ENCODE measurements at regions not wholly inside any gene's neighbourhood (a gene's known extent, or its start where the extent isn't known, plus 50 kb on each side); places are given as distances from the start of the nearest gene placed in this dataset.
"Not testable (repeated sequence)": the region's sequence is repeated elsewhere in the genome, so short reads cannot be mapped to it uniquely, and the experiment has no call there.

GRCh38 chr13:59247171-59247570 lies 916.6 kb downstream of the DIAPH3 start:
- DNase-seq (ENCODE audit: low read depth): no peak

GRCh38 chr13:59250336-59251189 lies 913.2 kb downstream of the DIAPH3 start:
- no peak for DNase-seq (ENCODE audit: low read depth)

- DNase-seq (ENCODE audit: low read depth): no peak
Measured at GRCh38 chr13:59259165-59260000, 904.3 kb downstream of the DIAPH3 start.

GRCh38 chr13:59261928-59262488 lies 901.7 kb downstream of the DIAPH3 start:
- DNase-seq (ENCODE audit: low read depth): no peak

- DNase-seq (ENCODE audit: low read depth): no peak
Measured at GRCh38 chr13:59263531-59263930, 900.2 kb downstream of the DIAPH3 start.

- DNase-seq (ENCODE audit: low read depth): no peak
Measured at GRCh38 chr13:59266478-59267063, 897.2 kb downstream of the DIAPH3 start.

- no peak for DNase-seq (ENCODE audit: low read depth)
Measured at GRCh38 chr13:59269476-59269875, 894.3 kb downstream of the DIAPH3 start.

GRCh38 chr13:59270327-59270726 lies 893.4 kb downstream of the DIAPH3 start:
- DNase-seq (ENCODE audit: low read depth): no peak

- no peak for DNase-seq (ENCODE audit: low read depth)
Measured at GRCh38 chr13:59274958-59275727, 888.6 kb downstream of the DIAPH3 start.

- no peak for DNase-seq (ENCODE audit: low read depth)
Measured at GRCh38 chr13:59276436-59276835, 887.3 kb downstream of the DIAPH3 start.

GRCh38 chr13:59277106-59277505 lies 886.6 kb downstream of the DIAPH3 start:
- no peak for DNase-seq (ENCODE audit: low read depth)

- no peak for DNase-seq (ENCODE audit: low read depth)
Measured at GRCh38 chr13:59279028-59279427, 884.7 kb downstream of the DIAPH3 start.

GRCh38 chr13:59279576-59279975 lies 884.2 kb downstream of the DIAPH3 start:
- DNase-seq (ENCODE audit: low read depth): no peak

- no peak for DNase-seq (ENCODE audit: low read depth)
Measured at GRCh38 chr13:59280297-59280696, 883.4 kb downstream of the DIAPH3 start.

GRCh38 chr13:59281453-59281852 lies 882.3 kb downstream of the DIAPH3 start:
- no peak for DNase-seq (ENCODE audit: low read depth)

- DNase-seq (ENCODE audit: low read depth): not testable (repeated sequence)
Measured at GRCh38 chr13:59292240-59292639, 871.5 kb downstream of the DIAPH3 start.

- no peak for DNase-seq (ENCODE audit: low read depth)
Measured at GRCh38 chr13:59299584-59299983, 864.1 kb downstream of the DIAPH3 start.

- no peak for DNase-seq (ENCODE audit: low read depth)
Measured at GRCh38 chr13:59300355-59301173, 863.2 kb downstream of the DIAPH3 start.

- DNase-seq (ENCODE audit: low read depth): no peak
Measured at GRCh38 chr13:59301174-59301567, 862.6 kb downstream of the DIAPH3 start.

- no peak for DNase-seq (ENCODE audit: low read depth)
Measured at GRCh38 chr13:59303433-59303832, 860.3 kb downstream of the DIAPH3 start.

- DNase-seq (ENCODE audit: low read depth): no peak
Measured at GRCh38 chr13:59304596-59304995, 859.1 kb downstream of the DIAPH3 start.

Measured in stimulated activated CD8-positive, alpha-beta memory T cell treated with anti-CD3 and anti-CD28 coated beads, Interleukin-12 subunit alpha, Interleukin-12 subunit beta, amount 100 ng/mL, for 1 hour (primary cell).